SK-N-MC (cell line): ENCODE measurements at regions not wholly inside any gene's neighbourhood (a gene's known extent, or its start where the extent isn't known, plus 50 kb on each side); places are given as distances from the start of the nearest gene placed in this dataset.

Source experiments
- DNase-seq: peaks from one replicate; pipeline ENCODE4 v3.0.0-alpha.2; 2011; ENCODE audit warnings: low read depth, low spot score
- H3K27ac ChIP-seq: fragments of 200-600 bp; sonication (generic); 2 replicates; pipeline ENCODE4 v1.5.1; 2016; ENCODE audit warnings: mixed run types
- H3K36me3 ChIP-seq: fragments of 200-600 bp; sonication (generic); 2 replicates; pipeline ENCODE4 v1.6.1; 2017; ENCODE audit warnings: antibody characterized with exemption, low read length, mixed read lengths; ENCODE audit not compliant: insufficient read depth
- H3K4me3 ChIP-seq: fragments of 200-600 bp; sonication (generic); 2 replicates; pipeline ENCODE4 v1.5.1; 2016
- H3K9ac ChIP-seq: fragments of 200-600 bp; sonication (generic); 2 replicates; pipeline ENCODE4 v1.8.0; 2017; ENCODE audit warnings: mixed run types, mixed read lengths; ENCODE audit not compliant: insufficient read length
- H3K9me3 ChIP-seq: fragments of 200-600 bp; sonication (generic); 2 replicates; pipeline ENCODE4 v1.6.1; 2017; ENCODE audit warnings: low read depth, mild to moderate bottlenecking, antibody characterized with exemption, low read length, moderate library complexity, mixed read lengths
- EZH2 ChIP-seq: fragments of 200-600 bp; sonication (generic); IDR thresholded peaks from one replicate; pipeline ENCODE4 v1.6.1; 2017; ENCODE audit warnings: antibody characterized with exemption
- FOXP2 ChIP-seq: optimal IDR thresholded peaks from 2 replicates; pipeline ENCODE3; 2011; ENCODE audit warnings: mild to moderate bottlenecking, moderate library complexity; ENCODE audit not compliant: insufficient read depth; ENCODE audit errors: extremely low read length, control extremely low read depth
- POLR2AphosphoS5 ChIP-seq: IDR thresholded peaks from 2 replicates; pipeline ENCODE4 v1.6.1; 2012; ENCODE audit warnings: mild to moderate bottlenecking, low read depth, low read length, borderline replicate concordance

- H3K36me3 ChIP-seq, result no peaks in the 10 kb centered on the region
- no peak for DNase-seq
- H3K27ac ChIP-seq, result no peak overlapping the region
- TF ChIP-seq FOXP2 (no peak), POLR2AphosphoS5 (no peak)
- no peaks in the 10 kb centered on the region; the same call in 1 of the 2 replicates for H3K9me3 ChIP-seq
- no peak overlapping the region for H3K4me3 ChIP-seq
- H3K9ac ChIP-seq, result no peak overlapping the region
Measured at GRCh38 chr1:234683127-234683860, 73.3 kb upstream of the IRF2BP2 start.

- Histone ChIP-seq H3K27ac (no peak overlapping the region), H3K9me3 (no peaks in the 10 kb centered on the region; the same call in 1 of the 2 replicates), H3K36me3 (no peaks in the 10 kb centered on the region), H3K4me3 (no peak overlapping the region), H3K9ac (no peak overlapping the region)
- TF ChIP-seq EZH2 (no peak), FOXP2 (no peak), POLR2AphosphoS5 (no peak)
- no peak for DNase-seq
Measured at GRCh38 chr1:234681990-234682389, 72.0 kb upstream of the IRF2BP2 start.

GRCh38 chr1:234681065-234681464, 71.1 kb upstream of the IRF2BP2 start:
- H3K9ac ChIP-seq, result no peak overlapping the region
- H3K9me3 ChIP-seq, result no peaks in the 10 kb centered on the region; the same call in 1 of the 2 replicates
- H3K27ac ChIP-seq, result no peak overlapping the region
- H3K36me3 ChIP-seq, result no peaks in the 10 kb centered on the region
- H3K4me3 ChIP-seq, result no peak overlapping the region
- no peak for DNase-seq
- no peak for TF ChIP-seq POLR2AphosphoS5
- TF ChIP-seq EZH2, result no peak
- no peak for TF ChIP-seq FOXP2

DNA sequence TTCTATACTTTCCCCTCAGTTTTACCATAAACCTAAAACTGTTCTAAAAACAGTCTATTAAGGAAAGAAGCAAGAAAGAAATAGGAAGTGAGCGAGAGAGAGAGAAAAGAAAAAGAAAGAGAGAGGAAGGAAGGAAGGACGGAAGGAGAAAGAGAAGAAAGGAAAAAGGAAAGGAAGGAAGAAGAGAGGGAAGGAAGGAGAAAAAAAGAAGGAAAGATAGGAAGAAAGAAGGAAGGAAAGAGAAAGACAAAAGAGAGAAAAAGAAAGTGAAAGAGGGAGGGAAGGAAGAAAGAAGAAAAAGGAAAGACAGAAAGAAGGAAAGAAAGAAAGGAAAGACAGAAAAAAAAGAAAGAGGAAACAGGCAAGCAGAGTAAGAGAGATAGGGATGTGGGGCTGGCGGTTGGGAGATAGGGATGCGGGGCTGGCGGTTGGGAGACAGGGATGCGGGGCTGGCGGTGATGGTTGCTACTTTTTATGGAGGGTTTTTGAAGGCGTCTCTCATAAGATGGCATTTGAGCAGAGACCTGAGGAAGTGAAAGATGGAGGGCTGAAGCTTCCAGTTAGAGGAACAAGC, 70.4 kb upstream of the IRF2BP2 start:
- H3K4me3 ChIP-seq, result no peak overlapping the region
- H3K9ac ChIP-seq, result no peak overlapping the region
- no peaks in the 10 kb centered on the region; the same call in 1 of the 2 replicates for H3K9me3 ChIP-seq
- TF ChIP-seq FOXP2, result no peak
- no peak for DNase-seq
- no peak overlapping the region for H3K27ac ChIP-seq
- no peaks in the 10 kb centered on the region for H3K36me3 ChIP-seq

DNA sequence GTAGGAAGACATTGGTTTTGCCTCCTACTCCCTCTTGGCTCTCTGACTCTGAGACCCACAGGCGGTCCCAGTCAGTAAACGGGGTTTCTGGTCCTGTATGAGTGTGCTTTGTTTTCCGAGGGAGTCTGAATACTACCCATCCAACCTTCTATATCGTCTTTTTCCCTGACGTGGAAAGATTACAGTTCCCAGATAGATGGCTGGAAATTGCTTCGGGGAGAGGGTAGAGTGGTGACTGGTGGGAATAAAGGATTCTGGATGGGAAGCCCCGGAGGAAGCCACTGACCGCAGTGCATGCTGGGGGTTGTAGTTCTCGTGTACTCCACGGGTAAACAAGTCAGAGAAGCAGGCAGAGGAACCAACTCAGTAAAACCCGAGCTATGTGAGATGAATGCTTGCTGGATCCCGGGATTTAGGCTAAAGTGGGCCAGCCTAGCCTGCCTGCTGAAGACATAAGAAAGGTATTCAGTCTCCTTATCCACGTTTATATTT, 66.2 kb upstream of the IRF2BP2 start:
- Histone ChIP-seq H3K9ac (peak overlapping the region; percentile 14), H3K27ac (no peak overlapping the region), H3K36me3 (no peaks in the 10 kb centered on the region), H3K9me3 (no peaks in the 10 kb centered on the region), H3K4me3 (peak overlapping the region; percentile 38)
- DNase-seq, result peak; percentile 22
- peak; percentile 92 for TF ChIP-seq FOXP2
- TF ChIP-seq EZH2, result no peak
- peak; percentile 61 for TF ChIP-seq POLR2AphosphoS5

- no peak for DNase-seq
- no peak for TF ChIP-seq POLR2AphosphoS5
- no peak for TF ChIP-seq FOXP2
- no peak for TF ChIP-seq EZH2
- H3K9me3 ChIP-seq, result no peaks in the 10 kb centered on the region
- H3K4me3 ChIP-seq, result no peak overlapping the region
- H3K36me3 ChIP-seq, result no peaks in the 10 kb centered on the region
- no peak overlapping the region for H3K27ac ChIP-seq
- H3K9ac ChIP-seq, result no peak overlapping the region
Measured at GRCh38 chr1:234675572-234675971, 65.6 kb upstream of the IRF2BP2 start.

GRCh38 chr1:234675006-234675405, 65.0 kb upstream of the IRF2BP2 start:
- Histone ChIP-seq H3K27ac (no peak overlapping the region), H3K9ac (no peak overlapping the region), H3K36me3 (no peaks in the 10 kb centered on the region), H3K9me3 (no peaks in the 10 kb centered on the region), H3K4me3 (no peak overlapping the region)
- no peak for TF ChIP-seq FOXP2
- TF ChIP-seq POLR2AphosphoS5, result no peak
- TF ChIP-seq EZH2, result no peak
- no peak for DNase-seq

- Histone ChIP-seq H3K9ac (no peak overlapping the region), H3K4me3 (no peak overlapping the region)
Measured at GRCh38 chr1:234674218-234674815, 64.3 kb upstream of the IRF2BP2 start.

More at GRCh38 chr1:234674218-234674815, 64.3 kb upstream of the IRF2BP2 start:
- DNase-seq, result no peak
- no peaks in the 10 kb centered on the region for H3K36me3 ChIP-seq
- TF ChIP-seq FOXP2 (no peak), POLR2AphosphoS5 (no peak), EZH2 (no peak)
- H3K9me3 ChIP-seq, result no peaks in the 10 kb centered on the region
- H3K27ac ChIP-seq, result no peak overlapping the region
